ENCODE measurements at regions not wholly inside any gene's neighbourhood (a gene's known extent, or its start where the extent isn't known, plus 50 kb on each side); places are given as distances from the start of the nearest gene placed in this dataset.

DNA sequence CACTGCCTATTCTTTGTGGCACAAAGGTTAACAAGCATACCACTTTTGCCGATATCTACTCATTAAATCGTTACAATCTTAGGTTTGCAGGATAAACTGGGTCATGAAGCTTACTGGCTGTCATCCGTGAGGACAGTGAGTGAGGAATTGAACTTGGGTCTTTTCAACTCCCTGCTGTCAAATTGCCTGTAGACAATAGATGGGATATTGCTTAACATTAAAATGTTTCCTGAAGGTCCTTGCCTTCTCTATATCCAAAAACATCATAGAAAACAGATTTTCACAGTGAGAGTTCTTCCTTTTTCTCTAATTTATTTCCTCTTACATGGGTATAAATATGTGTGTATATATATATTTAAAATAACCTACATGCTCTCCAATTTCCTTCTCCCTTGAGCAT lies 257.8 kb downstream of the LMO4 start:
- Histone ChIP-seq H3K4me1 (no peaks in the 10 kb centered on the region), H3K4me3 (no peak overlapping the region), H3K36me3 (no peaks in the 10 kb centered on the region), H3K9me3 (no peaks in the 10 kb centered on the region), H3K27me3 (no peaks in the 10 kb centered on the region), H3K27ac (no peak overlapping the region)
- DNase-seq (no peak), ATAC-seq (no peak)
- TF ChIP-seq POLR2A (IDR thresholded peaks at IDR 0.05), result no peak
- TF ChIP-seq CTCF (IDR thresholded peaks at IDR 0.05 in 4 of 5, conservative IDR thresholded peaks at IDR 0.05 in 1 of 5), result no peak
- intact Hi-C loops (cut with DNase I; ENCODE audit: low total_unique reads), result no loop called here
- in situ Hi-C loops (cut with MboI; ENCODE audit: low sequenced_read_pairs in 4 of 4), result no loop called here

- H3K4me1 ChIP-seq, result no peaks in the 10 kb centered on the region
- no peak overlapping the region for H3K27ac ChIP-seq
- H3K9me3 ChIP-seq, result no peaks in the 10 kb centered on the region
- TF ChIP-seq CTCF (IDR thresholded peaks at IDR 0.05 in 4 of 5, conservative IDR thresholded peaks at IDR 0.05 in 1 of 5), result no peak
- no peak for TF ChIP-seq POLR2A (IDR thresholded peaks at IDR 0.05)
- no peaks in the 10 kb centered on the region for H3K36me3 ChIP-seq
- no peak for ATAC-seq
- in situ Hi-C loops (cut with MboI; ENCODE audit: low sequenced_read_pairs in 4 of 4), result no loop called here
- no peaks in the 10 kb centered on the region for H3K27me3 ChIP-seq
- no peak for DNase-seq
- no peak overlapping the region for H3K4me3 ChIP-seq
- intact Hi-C loops (cut with DNase I; ENCODE audit: low total_unique reads), result no loop called here
These were observed 259.8 kb downstream of the LMO4 start for GRCh38 chr1:87588495-87588894.

GRCh38 chr1:87591492-87591891 lies 262.8 kb downstream of the LMO4 start:
- no peaks in the 10 kb centered on the region for H3K9me3 ChIP-seq
- H3K27ac ChIP-seq, result no peak overlapping the region
- H3K4me1 ChIP-seq, result no peaks in the 10 kb centered on the region
- intact Hi-C loops (cut with DNase I; ENCODE audit: low total_unique reads) (no loop called here), in situ Hi-C loops (cut with MboI; ENCODE audit: low sequenced_read_pairs in 4 of 4) (no loop called here)
- H3K36me3 ChIP-seq, result no peaks in the 10 kb centered on the region
- H3K4me3 ChIP-seq, result no peak overlapping the region
- ATAC-seq (no peak), DNase-seq (no peak)
- H3K27me3 ChIP-seq, result no peaks in the 10 kb centered on the region
- TF ChIP-seq POLR2A (IDR thresholded peaks at IDR 0.05), result no peak
- no peak for TF ChIP-seq CTCF (IDR thresholded peaks at IDR 0.05 in 4 of 5, conservative IDR thresholded peaks at IDR 0.05 in 1 of 5)

GRCh38 chr1:87592156-87592555 lies 263.5 kb downstream of the LMO4 start:
- intact Hi-C loops (cut with DNase I; ENCODE audit: low total_unique reads) (no loop called here), in situ Hi-C loops (cut with MboI; ENCODE audit: low sequenced_read_pairs in 4 of 4) (no loop called here)
- TF ChIP-seq CTCF (IDR thresholded peaks at IDR 0.05 in 4 of 5, conservative IDR thresholded peaks at IDR 0.05 in 1 of 5) (no peak), POLR2A (IDR thresholded peaks at IDR 0.05) (no peak)
- Histone ChIP-seq H3K4me1 (no peaks in the 10 kb centered on the region), H3K27ac (no peak overlapping the region), H3K4me3 (no peak overlapping the region), H3K36me3 (no peaks in the 10 kb centered on the region), H3K27me3 (no peaks in the 10 kb centered on the region), H3K9me3 (no peaks in the 10 kb centered on the region)
- DNase-seq, result no peak
- ATAC-seq, result no peak

DNA sequence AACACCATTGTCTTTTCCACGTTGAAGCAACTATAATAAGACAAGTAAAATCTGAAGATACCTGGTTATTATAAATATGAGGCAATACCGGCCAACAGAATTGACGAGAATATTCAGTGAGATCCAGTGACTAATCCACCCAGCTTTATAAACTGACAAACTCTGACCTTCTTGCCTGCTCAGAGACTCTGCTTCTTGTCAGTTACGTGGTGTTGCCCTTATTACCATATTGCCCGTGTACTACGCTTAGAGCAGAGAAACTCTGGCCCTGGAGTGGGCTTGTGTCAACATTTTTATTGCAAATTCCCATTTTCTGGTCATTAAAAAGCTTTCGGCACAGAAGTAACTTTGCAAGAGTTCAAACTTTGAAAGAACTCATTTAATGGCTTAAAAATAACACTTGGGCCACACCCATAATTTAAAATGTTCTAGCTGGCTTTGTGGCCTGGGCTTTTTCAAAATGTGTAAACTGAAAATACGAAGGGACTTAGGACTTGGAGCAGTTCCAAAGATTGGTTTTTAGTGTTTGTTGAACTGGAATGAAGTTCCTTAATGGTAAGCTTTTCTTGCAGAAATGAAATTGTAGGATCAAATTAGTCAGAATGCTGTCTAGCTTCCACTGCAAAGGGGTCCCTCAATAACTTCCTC lies 266.2 kb downstream of the LMO4 start:
- in situ Hi-C loops (cut with MboI; ENCODE audit: low sequenced_read_pairs in 4 of 4) (no loop called here), intact Hi-C loops (cut with DNase I; ENCODE audit: low total_unique reads) (no loop called here)
- ATAC-seq, result no peak
- no peak for TF ChIP-seq CTCF (IDR thresholded peaks at IDR 0.05 in 4 of 5, conservative IDR thresholded peaks at IDR 0.05 in 1 of 5)
- TF ChIP-seq POLR2A (IDR thresholded peaks at IDR 0.05), result no peak
- Histone ChIP-seq H3K4me3 (no peak overlapping the region), H3K27me3 (no peaks in the 10 kb centered on the region), H3K9me3 (no peaks in the 10 kb centered on the region), H3K4me1 (no peaks in the 10 kb centered on the region), H3K27ac (no peak overlapping the region), H3K36me3 (no peaks in the 10 kb centered on the region)
- no peak for DNase-seq

Data from gastrocnemius medialis (tissue), 4 donors.